Esophagus squamous epithelium (tissue), 4 donors: ENCODE measurements at regions not wholly inside any gene's neighbourhood (a gene's known extent, or its start where the extent isn't known, plus 50 kb on each side); places are given as distances from the start of the nearest gene placed in this dataset.

Experiments used
- POLR2A ChIP-seq, 4 donors: fragments of 450-650 bp; IDR thresholded peaks; one replicate each; pipeline ENCODE4 v1.6.1; 2017; ENCODE audit warnings: antibody characterized with exemption in 4 of 4, mild to moderate bottlenecking in 4 of 4, moderate library complexity in 3 of 4
- TF ChIP-seq, protein P1 (sequence below), 6 experiments: fragments of 450-650 bp in 4 of 6; fragments of 200-600 bp in 2 of 6; sonication (generic) in 2 of 6; IDR thresholded peaks; one replicate each; pipeline ENCODE4 v1.5.1; 2016 to 2019; ENCODE audit warnings: antibody characterized with exemption in 6 of 6, mild to moderate bottlenecking in 4 of 6, moderate library complexity in 4 of 6

DNA sequence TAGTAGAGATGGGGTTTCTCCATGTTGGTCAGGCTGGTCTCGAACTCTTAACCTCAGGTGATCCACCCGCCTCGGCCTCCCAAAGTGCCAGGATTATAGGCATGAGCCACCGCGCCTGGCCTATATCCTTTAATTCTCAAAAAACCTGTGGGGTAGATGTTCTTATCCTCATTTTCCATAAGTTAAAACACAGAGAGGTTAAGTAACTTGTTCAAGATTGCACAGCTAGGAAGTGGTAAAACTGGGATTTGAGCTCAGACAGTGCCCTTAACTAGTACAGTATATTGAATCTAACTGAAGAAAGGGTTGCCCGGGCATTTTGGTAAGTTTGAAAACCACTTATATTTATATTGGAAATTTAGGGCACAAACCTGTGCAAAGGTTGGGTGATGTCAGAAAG, 116.0 kb downstream of the GLUD2 start:
- TF ChIP-seq, protein P1, sequence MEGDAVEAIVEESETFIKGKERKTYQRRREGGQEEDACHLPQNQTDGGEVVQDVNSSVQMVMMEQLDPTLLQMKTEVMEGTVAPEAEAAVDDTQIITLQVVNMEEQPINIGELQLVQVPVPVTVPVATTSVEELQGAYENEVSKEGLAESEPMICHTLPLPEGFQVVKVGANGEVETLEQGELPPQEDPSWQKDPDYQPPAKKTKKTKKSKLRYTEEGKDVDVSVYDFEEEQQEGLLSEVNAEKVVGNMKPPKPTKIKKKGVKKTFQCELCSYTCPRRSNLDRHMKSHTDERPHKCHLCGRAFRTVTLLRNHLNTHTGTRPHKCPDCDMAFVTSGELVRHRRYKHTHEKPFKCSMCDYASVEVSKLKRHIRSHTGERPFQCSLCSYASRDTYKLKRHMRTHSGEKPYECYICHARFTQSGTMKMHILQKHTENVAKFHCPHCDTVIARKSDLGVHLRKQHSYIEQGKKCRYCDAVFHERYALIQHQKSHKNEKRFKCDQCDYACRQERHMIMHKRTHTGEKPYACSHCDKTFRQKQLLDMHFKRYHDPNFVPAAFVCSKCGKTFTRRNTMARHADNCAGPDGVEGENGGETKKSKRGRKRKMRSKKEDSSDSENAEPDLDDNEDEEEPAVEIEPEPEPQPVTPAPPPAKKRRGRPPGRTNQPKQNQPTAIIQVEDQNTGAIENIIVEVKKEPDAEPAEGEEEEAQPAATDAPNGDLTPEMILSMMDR (IDR thresholded peaks at IDR 0.05) = no peak
- TF ChIP-seq POLR2A (IDR thresholded peaks at IDR 0.05) = no peak
